A549 (cell line): ENCODE measurements at regions not wholly inside any gene's neighbourhood (a gene's known extent, or its start where the extent isn't known, plus 50 kb on each side); places are given as distances from the start of the nearest gene placed in this dataset.

Source experiments
- ATAC-seq, 2 experiments: fragments of 200-7000 bp in 1 of 2; fragments of >200 bp in 1 of 2; cut with Nextera tagmentation in 1 of 2; cut with Tn5 transposase in 1 of 2; 3 replicates each; pipeline versions ENCODE4 v1.8.0 to v1.9.1; 2018 to 2020; ENCODE audit warnings: mild to moderate bottlenecking in 1 of 2, moderate library complexity in 1 of 2
- CTCF ChIA-PET: fragments of 300-600 bp; sonication (Branson Sonifier 250); formaldehyde crosslinking; extraction: SDS; loops from one replicate; lab custom pipeline; 2021; ENCODE audit warnings: antibody characterized with exemption, inconsistent platforms; lab: Yijun Ruan, JAX
- POLR2A ChIA-PET: fragments of 350-600 bp; formaldehyde crosslinking; extraction: SDS; loops from one replicate; lab custom pipeline; 2021; ENCODE audit warnings: antibody characterized with exemption, inconsistent platforms; lab: Yijun Ruan, JAX
- DNase-seq, 2 experiments: peaks; one replicate each; pipeline versions ENCODE4 v3.0.0 to v3.0.0-alpha.2; 2011 to 2016; ENCODE audit warnings: low read depth in 1 of 2, low spot score in 1 of 2
- FAIRE-seq: peaks from 2 replicates; lab custom pipeline; 2011; peaks lifted over from hg19 to GRCh38; lab: Jason Lieb, UNC
- H3K27ac ChIP-seq, 2 experiments: fragments of >200 bp; sonication (Bioruptor Twin); formaldehyde crosslinking; 3 replicates each; pipeline ENCODE4 v1.5.1; 2016 to 2017
- H3K4me1 ChIP-seq: fragments of >200 bp; sonication (Bioruptor Twin); formaldehyde crosslinking; 3 replicates; pipeline ENCODE4 v1.6.1; 2016
- H3K4me2 ChIP-seq: fragments of >200 bp; sonication (Bioruptor Twin); formaldehyde crosslinking; 3 replicates; pipeline ENCODE4 v1.6.1; 2016
- H3K4me3 ChIP-seq: fragments of >200 bp; sonication (Bioruptor Twin); formaldehyde crosslinking; 3 replicates; pipeline ENCODE4 v1.5.1; 2016
- H3K9me3 ChIP-seq: fragments of >200 bp; sonication (Bioruptor Twin); formaldehyde crosslinking; 3 replicates; pipeline ENCODE4 v1.6.1; 2016
- CBX8 ChIP-seq: fragments of 200-600 bp; sonication (generic); IDR thresholded peaks from 2 replicates; pipeline ENCODE4 v1.6.1; 2016
- CHD4 ChIP-seq: fragments of 200-600 bp; sonication (generic); IDR thresholded peaks from 2 replicates; pipeline ENCODE4 v1.6.1; 2016; ENCODE audit warnings: antibody characterized with exemption, mild to moderate bottlenecking, borderline replicate concordance
- EHF ChIP-seq: fragments of 250-450 bp; sonication (Bioruptor Pico); IDR thresholded peaks from 2 replicates; pipeline ENCODE4 v1.5.0; 2020; ENCODE audit warnings: mild to moderate bottlenecking
- EHMT2 ChIP-seq: fragments of 200-600 bp; sonication (generic); IDR thresholded peaks from 2 replicates; pipeline ENCODE4 v1.6.1; 2016; ENCODE audit warnings: antibody characterized with exemption, low read depth, mild to moderate bottlenecking, moderate library complexity
- FOSB ChIP-seq: fragments of 250-450 bp; sonication (Bioruptor Pico); IDR thresholded peaks from 2 replicates; pipeline ENCODE4 v1.5.0; 2020; ENCODE audit warnings: mild to moderate bottlenecking, moderate library complexity
- FOXS1 ChIP-seq: fragments of 250-450 bp; sonication (Bioruptor Pico); IDR thresholded peaks from 2 replicates; pipeline ENCODE4 v1.5.0; 2020; ENCODE audit warnings: mild to moderate bottlenecking, moderate library complexity
- GATA3 ChIP-seq: IDR thresholded peaks from 2 replicates; pipeline ENCODE4 v1.6.1; 2012; ENCODE audit warnings: borderline replicate concordance
- HDAC2 ChIP-seq: fragments of 200-600 bp; sonication (generic); IDR thresholded peaks from 2 replicates; pipeline ENCODE4 v1.6.1; 2016
- NR3C1 ChIP-seq: fragments of >200 bp; sonication (Bioruptor Twin); formaldehyde crosslinking; IDR thresholded peaks from 3 replicates; pipeline ENCODE4 v1.6.1; 2017
- PHF8 ChIP-seq: fragments of 200-600 bp; sonication (generic); IDR thresholded peaks from 2 replicates; pipeline ENCODE4 v1.6.1; 2016; ENCODE audit warnings: low read depth, mild to moderate bottlenecking, antibody characterized with exemption, moderate library complexity, borderline replicate concordance
- RCOR1 ChIP-seq: fragments of 150-350 bp; IDR thresholded peaks from 2 replicates; pipeline ENCODE4 v1.6.1; 2014; ENCODE audit warnings: antibody characterized with exemption, low read length, low read depth
- RNF2 ChIP-seq: fragments of 200-600 bp; sonication (generic); IDR thresholded peaks from 2 replicates; pipeline ENCODE4 v1.6.1; 2016; ENCODE audit warnings: low read depth, mild to moderate bottlenecking, antibody characterized with exemption, moderate library complexity, borderline replicate concordance
- SMC3 ChIP-seq: fragments of >200 bp; sonication (Bioruptor Twin); formaldehyde crosslinking; IDR thresholded peaks from 3 replicates; pipeline ENCODE4 v1.6.1; 2018; ENCODE audit warnings: inconsistent platforms
- SREBF2 ChIP-seq: fragments of 450-650 bp; IDR thresholded peaks from 2 replicates; pipeline ENCODE4 v1.6.1; 2014; ENCODE audit warnings: mild to moderate bottlenecking, moderate library complexity
- ZNF302 ChIP-seq: fragments of 250-450 bp; sonication (Bioruptor Pico); IDR thresholded peaks from 2 replicates; pipeline ENCODE4 v1.9.0; 2021; ENCODE audit warnings: inconsistent platforms, mild to moderate bottlenecking, moderate library complexity
- WGBS: methylation state at CpG from one replicate; pipeline ENCODE4 v1.1.6; 2017; ENCODE audit errors: missing lambda C conversion rate; 5-methylcytosine and 5-hydroxymethylcytosine counted together
- TF ChIP-seq, protein P1 (sequence below): fragments of >200 bp; sonication (Bioruptor Twin); formaldehyde crosslinking; IDR thresholded peaks from 3 replicates; pipeline ENCODE4 v1.6.1; 2016
- TF ChIP-seq, protein P2 (sequence below): fragments of 200-600 bp; sonication (generic); IDR thresholded peaks from 2 replicates; pipeline ENCODE4 v1.6.1; 2016; ENCODE audit warnings: antibody characterized with exemption, mild to moderate bottlenecking, moderate library complexity
- TF ChIP-seq, protein P3 (sequence below): fragments of 150-350 bp; IDR thresholded peaks from 2 replicates; pipeline ENCODE4 v1.6.1; 2014; ENCODE audit warnings: low read depth, mild to moderate bottlenecking, low read length

DNA sequence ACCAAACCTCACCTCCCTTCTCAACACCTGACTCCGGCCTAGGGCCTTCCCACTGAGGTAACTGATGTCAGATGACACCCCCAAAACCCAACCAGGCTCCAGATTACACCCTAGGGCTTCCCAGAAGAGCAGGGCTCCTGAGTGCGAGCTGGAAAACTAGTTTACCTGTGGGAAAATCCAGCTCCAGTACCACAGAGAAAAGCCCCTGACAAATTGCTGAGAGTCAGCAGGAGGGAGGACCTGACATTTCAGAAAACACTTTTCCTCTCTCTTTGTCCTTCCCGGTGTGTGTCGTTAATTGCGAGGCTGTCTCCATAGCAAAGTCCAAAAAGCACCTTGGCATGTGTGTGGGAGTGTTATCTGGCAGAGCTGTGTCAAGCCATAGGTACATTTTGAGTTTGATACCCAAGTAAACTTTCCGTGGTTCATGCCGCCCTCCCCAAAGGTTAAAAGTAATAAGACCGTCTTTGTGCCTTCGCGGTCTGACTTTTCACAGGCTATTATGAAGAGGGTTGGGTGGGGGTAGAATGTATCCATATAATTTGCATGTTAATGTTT, 79.8 kb upstream of the FNDC3B start:
- CTCF ChIA-PET, result no interaction called here
- Histone ChIP-seq H3K4me3 (no peak overlapping the region), H3K4me2 (no peak overlapping the region), H3K9me3 (peaks cover under 1% of the 10 kb centered on the region; the same call in 1 of the 3 replicates), H3K4me1 (peaks cover 20% of the 10 kb centered on the region), H3K27ac (peak overlapping the region in 1 of 2 experiments; percentile 58; a peak in 2 of 6 replicates)
- DNase-seq (no peak), FAIRE-seq (no peak), ATAC-seq (no peak)
- POLR2A ChIA-PET, result no interaction called here
- WGBS, result 90% methylated on average over 10 of the region's 10 CpGs
- TF ChIP-seq CBX8, result no peak
- TF ChIP-seq SREBF2, result no peak
- no peak for TF ChIP-seq SMC3
- TF ChIP-seq EHF (CRISPR knock-in tag), result no peak
- TF ChIP-seq, protein P1, sequence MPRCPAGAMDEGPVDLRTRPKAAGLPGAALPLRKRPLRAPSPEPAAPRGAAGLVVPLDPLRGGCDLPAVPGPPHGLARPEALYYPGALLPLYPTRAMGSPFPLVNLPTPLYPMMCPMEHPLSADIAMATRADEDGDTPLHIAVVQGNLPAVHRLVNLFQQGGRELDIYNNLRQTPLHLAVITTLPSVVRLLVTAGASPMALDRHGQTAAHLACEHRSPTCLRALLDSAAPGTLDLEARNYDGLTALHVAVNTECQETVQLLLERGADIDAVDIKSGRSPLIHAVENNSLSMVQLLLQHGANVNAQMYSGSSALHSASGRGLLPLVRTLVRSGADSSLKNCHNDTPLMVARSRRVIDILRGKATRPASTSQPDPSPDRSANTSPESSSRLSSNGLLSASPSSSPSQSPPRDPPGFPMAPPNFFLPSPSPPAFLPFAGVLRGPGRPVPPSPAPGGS, result no peak
- no peak for TF ChIP-seq PHF8
- no peak for TF ChIP-seq RCOR1
- no peak for TF ChIP-seq EHMT2
- TF ChIP-seq, protein P2, sequence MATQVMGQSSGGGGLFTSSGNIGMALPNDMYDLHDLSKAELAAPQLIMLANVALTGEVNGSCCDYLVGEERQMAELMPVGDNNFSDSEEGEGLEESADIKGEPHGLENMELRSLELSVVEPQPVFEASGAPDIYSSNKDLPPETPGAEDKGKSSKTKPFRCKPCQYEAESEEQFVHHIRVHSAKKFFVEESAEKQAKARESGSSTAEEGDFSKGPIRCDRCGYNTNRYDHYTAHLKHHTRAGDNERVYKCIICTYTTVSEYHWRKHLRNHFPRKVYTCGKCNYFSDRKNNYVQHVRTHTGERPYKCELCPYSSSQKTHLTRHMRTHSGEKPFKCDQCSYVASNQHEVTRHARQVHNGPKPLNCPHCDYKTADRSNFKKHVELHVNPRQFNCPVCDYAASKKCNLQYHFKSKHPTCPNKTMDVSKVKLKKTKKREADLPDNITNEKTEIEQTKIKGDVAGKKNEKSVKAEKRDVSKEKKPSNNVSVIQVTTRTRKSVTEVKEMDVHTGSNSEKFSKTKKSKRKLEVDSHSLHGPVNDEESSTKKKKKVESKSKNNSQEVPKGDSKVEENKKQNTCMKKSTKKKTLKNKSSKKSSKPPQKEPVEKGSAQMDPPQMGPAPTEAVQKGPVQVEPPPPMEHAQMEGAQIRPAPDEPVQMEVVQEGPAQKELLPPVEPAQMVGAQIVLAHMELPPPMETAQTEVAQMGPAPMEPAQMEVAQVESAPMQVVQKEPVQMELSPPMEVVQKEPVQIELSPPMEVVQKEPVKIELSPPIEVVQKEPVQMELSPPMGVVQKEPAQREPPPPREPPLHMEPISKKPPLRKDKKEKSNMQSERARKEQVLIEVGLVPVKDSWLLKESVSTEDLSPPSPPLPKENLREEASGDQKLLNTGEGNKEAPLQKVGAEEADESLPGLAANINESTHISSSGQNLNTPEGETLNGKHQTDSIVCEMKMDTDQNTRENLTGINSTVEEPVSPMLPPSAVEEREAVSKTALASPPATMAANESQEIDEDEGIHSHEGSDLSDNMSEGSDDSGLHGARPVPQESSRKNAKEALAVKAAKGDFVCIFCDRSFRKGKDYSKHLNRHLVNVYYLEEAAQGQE, result no peak
- TF ChIP-seq CHD4, result no peak
- TF ChIP-seq FOSB (CRISPR knock-in tag), result no peak
- no peak for TF ChIP-seq GATA3
- no peak for TF ChIP-seq ZNF302 (CRISPR knock-in tag)
- no peak for TF ChIP-seq HDAC2
- TF ChIP-seq NR3C1, result no peak

DNA sequence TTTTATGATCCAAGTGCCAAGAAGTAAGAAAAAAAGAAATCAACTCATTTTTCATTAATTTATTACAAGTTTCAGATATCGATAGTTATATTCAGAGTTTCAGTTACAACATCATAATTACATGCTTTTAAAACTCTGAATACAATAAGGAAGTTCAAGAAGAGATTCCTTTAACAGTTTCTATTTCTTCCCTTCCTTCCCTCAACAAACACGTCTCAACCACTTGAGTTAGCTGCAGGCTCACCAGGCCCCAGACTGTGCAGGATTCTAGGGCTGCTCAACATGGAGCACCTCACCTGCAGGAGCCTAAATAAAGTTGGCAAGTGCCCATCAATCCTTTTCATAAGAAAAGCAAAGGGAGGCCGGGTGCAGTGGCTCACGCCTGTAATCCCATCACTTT, 79.2 kb upstream of the FNDC3B start:
- ATAC-seq, result no peak
- Histone ChIP-seq H3K9me3 (peaks cover 5% of the 10 kb centered on the region; the same call in 1 of the 3 replicates), H3K4me3 (no peak overlapping the region), H3K4me2 (no peak overlapping the region), H3K4me1 (peaks cover 14% of the 10 kb centered on the region), H3K27ac (peak overlapping the region in 1 of 2 experiments; percentile 71; a peak in 4 of 6 replicates)
- FAIRE-seq, result no peak
- no peak for DNase-seq
- WGBS, result 99% methylated on average over 4 of the region's 4 CpGs
- POLR2A ChIA-PET, result no interaction called here
- TF ChIP-seq RNF2 (no peak), FOXS1 (CRISPR knock-in tag) (no peak)
- TF ChIP-seq, protein P3, sequence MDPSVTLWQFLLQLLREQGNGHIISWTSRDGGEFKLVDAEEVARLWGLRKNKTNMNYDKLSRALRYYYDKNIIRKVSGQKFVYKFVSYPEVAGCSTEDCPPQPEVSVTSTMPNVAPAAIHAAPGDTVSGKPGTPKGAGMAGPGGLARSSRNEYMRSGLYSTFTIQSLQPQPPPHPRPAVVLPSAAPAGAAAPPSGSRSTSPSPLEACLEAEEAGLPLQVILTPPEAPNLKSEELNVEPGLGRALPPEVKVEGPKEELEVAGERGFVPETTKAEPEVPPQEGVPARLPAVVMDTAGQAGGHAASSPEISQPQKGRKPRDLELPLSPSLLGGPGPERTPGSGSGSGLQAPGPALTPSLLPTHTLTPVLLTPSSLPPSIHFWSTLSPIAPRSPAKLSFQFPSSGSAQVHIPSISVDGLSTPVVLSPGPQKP, result no peak
- TF ChIP-seq, all 56 proteins: peak for 0
- CTCF ChIA-PET, result no interaction called here
